GM19351 (cell line): ENCODE measurements at regions not wholly inside any gene's neighbourhood (a gene's known extent, or its start where the extent isn't known, plus 50 kb on each side); places are given as distances from the start of the nearest gene placed in this dataset.

Experiments
- ATAC-seq: cut with Tn5 transposase; IDR thresholded peaks from one replicate; pipeline ENCODE4 v1.9.1; 2021; ENCODE audit warnings: mild to moderate bottlenecking, moderate library complexity; ENCODE audit not compliant: unreplicated experiment

- no peak for ATAC-seq
Measured at GRCh38 chr18:78390348-78390951, 589.2 kb upstream of the SALL3 start.

GRCh38 chr18:78390952-78391348 lies 588.7 kb upstream of the SALL3 start:
- no peak for ATAC-seq

GRCh38 chr18:78393086-78393862 lies 586.3 kb upstream of the SALL3 start:
- no peak for ATAC-seq

GRCh38 chr18:78396077-78396476 lies 583.5 kb upstream of the SALL3 start:
- no peak for ATAC-seq

- ATAC-seq = no peak
Measured at GRCh38 chr18:78396756-78397155, 582.9 kb upstream of the SALL3 start.

GRCh38 chr18:78399992-78400503 lies 579.6 kb upstream of the SALL3 start:
- no peak for ATAC-seq

GRCh38 chr18:78402440-78402839 lies 577.2 kb upstream of the SALL3 start:
- no peak for ATAC-seq

- no peak for ATAC-seq
Measured at GRCh38 chr18:78402966-78403365, 576.7 kb upstream of the SALL3 start.

GRCh38 chr18:78403371-78403770 lies 576.2 kb upstream of the SALL3 start:
- no peak for ATAC-seq

GRCh38 chr18:78405763-78406162 lies 573.9 kb upstream of the SALL3 start:
- ATAC-seq = no peak

- ATAC-seq = no peak
Measured at GRCh38 chr18:78406743-78407465, 572.7 kb upstream of the SALL3 start.

- ATAC-seq = no peak
Measured at GRCh38 chr18:78407466-78407844, 572.2 kb upstream of the SALL3 start.

- no peak for ATAC-seq
Measured at GRCh38 chr18:78408623-78409022, 571.0 kb upstream of the SALL3 start.

GRCh38 chr18:78410094-78410786 lies 569.4 kb upstream of the SALL3 start:
- no peak for ATAC-seq

- ATAC-seq = no peak
Measured at GRCh38 chr18:78411539-78411938, 568.1 kb upstream of the SALL3 start.

GRCh38 chr18:78414302-78414701 lies 565.3 kb upstream of the SALL3 start:
- no peak for ATAC-seq

GRCh38 chr18:78416853-78417252 lies 562.8 kb upstream of the SALL3 start:
- no peak for ATAC-seq

GRCh38 chr18:78418379-78418778 lies 561.2 kb upstream of the SALL3 start:
- ATAC-seq = no peak

- no peak for ATAC-seq
Measured at GRCh38 chr18:78419171-78419570, 560.4 kb upstream of the SALL3 start.

- no peak for ATAC-seq
Measured at GRCh38 chr18:78420116-78420515, 559.5 kb upstream of the SALL3 start.

GRCh38 chr18:78421392-78421791 lies 558.2 kb upstream of the SALL3 start:
- no peak for ATAC-seq
